C4-2B (cell line): ENCODE measurements at regions not wholly inside any gene's neighbourhood (a gene's known extent, or its start where the extent isn't known, plus 50 kb on each side); places are given as distances from the start of the nearest gene placed in this dataset.

ENCODE experiments used
- ZFX ChIP-seq: fragments of 450-650 bp; IDR thresholded peaks from 2 replicates; pipeline ENCODE4 v1.6.1; 2017
- TF ChIP-seq, protein P1 (sequence below): fragments of 450-650 bp; conservative IDR thresholded peaks from 2 replicates; pipeline ENCODE4 v1.5.1; 2017; ENCODE audit warnings: mild to moderate bottlenecking

DNA sequence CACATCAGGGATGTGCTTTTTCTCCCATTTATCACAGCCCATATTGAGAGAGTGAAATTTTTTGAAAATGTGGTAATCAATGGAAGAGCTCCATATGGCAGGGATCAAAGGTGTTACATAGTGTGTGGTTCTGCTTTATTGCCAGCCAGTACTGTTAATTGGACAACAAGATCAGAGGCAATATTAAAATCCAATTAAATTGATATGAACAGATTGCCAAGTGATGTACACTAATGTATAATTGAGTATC lies 338.9 kb downstream of the BCL11A start:
- TF ChIP-seq, protein P1, sequence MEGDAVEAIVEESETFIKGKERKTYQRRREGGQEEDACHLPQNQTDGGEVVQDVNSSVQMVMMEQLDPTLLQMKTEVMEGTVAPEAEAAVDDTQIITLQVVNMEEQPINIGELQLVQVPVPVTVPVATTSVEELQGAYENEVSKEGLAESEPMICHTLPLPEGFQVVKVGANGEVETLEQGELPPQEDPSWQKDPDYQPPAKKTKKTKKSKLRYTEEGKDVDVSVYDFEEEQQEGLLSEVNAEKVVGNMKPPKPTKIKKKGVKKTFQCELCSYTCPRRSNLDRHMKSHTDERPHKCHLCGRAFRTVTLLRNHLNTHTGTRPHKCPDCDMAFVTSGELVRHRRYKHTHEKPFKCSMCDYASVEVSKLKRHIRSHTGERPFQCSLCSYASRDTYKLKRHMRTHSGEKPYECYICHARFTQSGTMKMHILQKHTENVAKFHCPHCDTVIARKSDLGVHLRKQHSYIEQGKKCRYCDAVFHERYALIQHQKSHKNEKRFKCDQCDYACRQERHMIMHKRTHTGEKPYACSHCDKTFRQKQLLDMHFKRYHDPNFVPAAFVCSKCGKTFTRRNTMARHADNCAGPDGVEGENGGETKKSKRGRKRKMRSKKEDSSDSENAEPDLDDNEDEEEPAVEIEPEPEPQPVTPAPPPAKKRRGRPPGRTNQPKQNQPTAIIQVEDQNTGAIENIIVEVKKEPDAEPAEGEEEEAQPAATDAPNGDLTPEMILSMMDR: no peak
- TF ChIP-seq ZFX: no peak
